Activated naive CD4-positive, alpha-beta T cell treated with Interleukin-2 at 50 U/mL for 16 hours (primary cell): ENCODE measurements at regions not wholly inside any gene's neighbourhood (a gene's known extent, or its start where the extent isn't known, plus 50 kb on each side); places are given as distances from the start of the nearest gene placed in this dataset.
"Not testable (repeated sequence)": the region's sequence is repeated elsewhere in the genome, so short reads cannot be mapped to it uniquely, and the experiment has no call there.

ENCODE experiments used
- DNase-seq: peaks from one replicate; pipeline ENCODE4 v3.0.0-alpha.2; 2020

GRCh38 chr2:173550143-173550542, 195.5 kb downstream of the CDCA7 start:
- no peak for DNase-seq

- DNase-seq, result no peak
Measured at GRCh38 chr2:173552531-173552930, 197.9 kb downstream of the CDCA7 start.

GRCh38 chr2:173553593-173553992, 198.9 kb downstream of the CDCA7 start:
- no peak for DNase-seq

GRCh38 chr2:173555833-173556232, 201.2 kb downstream of the CDCA7 start:
- no peak for DNase-seq

- no peak for DNase-seq
Measured at GRCh38 chr2:173556816-173557215, 202.1 kb downstream of the CDCA7 start.

GRCh38 chr2:173557497-173557896, 202.8 kb downstream of the CDCA7 start:
- no peak for DNase-seq

GRCh38 chr2:173567493-173567892, 212.8 kb downstream of the CDCA7 start:
- DNase-seq, result no peak

- DNase-seq, result no peak
Measured at GRCh38 chr2:173568054-173568453, 213.4 kb downstream of the CDCA7 start.

GRCh38 chr2:173571021-173571821, 216.5 kb downstream of the CDCA7 start:
- DNase-seq, result no peak

- no peak for DNase-seq
Measured at GRCh38 chr2:173571887-173572680, 217.4 kb downstream of the CDCA7 start.

GRCh38 chr2:173572848-173573247, 218.2 kb downstream of the CDCA7 start:
- DNase-seq, result no peak

GRCh38 chr2:173573782-173574181, 219.1 kb downstream of the CDCA7 start:
- DNase-seq, result not testable (repeated sequence)

- DNase-seq, result no peak
Measured at GRCh38 chr2:173574324-173575112, 219.8 kb downstream of the CDCA7 start.

- DNase-seq, result no peak
Measured at GRCh38 chr2:173578404-173579107, 223.9 kb downstream of the CDCA7 start.

- DNase-seq, result no peak
Measured at GRCh38 chr2:173580351-173580750, 225.7 kb downstream of the CDCA7 start.

GRCh38 chr2:173580956-173581355, 226.3 kb downstream of the CDCA7 start:
- no peak for DNase-seq

- DNase-seq, result no peak
Measured at GRCh38 chr2:173583196-173583595, 228.5 kb downstream of the CDCA7 start.

GRCh38 chr2:173584000-173584399, 229.3 kb downstream of the CDCA7 start:
- no peak for DNase-seq

GRCh38 chr2:173584676-173585458, 230.2 kb downstream of the CDCA7 start:
- no peak for DNase-seq

GRCh38 chr2:173588931-173589369, 234.3 kb downstream of the CDCA7 start:
- DNase-seq, result no peak

- no peak for DNase-seq
Measured at GRCh38 chr2:173589604-173590275, 235.1 kb downstream of the CDCA7 start.
